Chondrocyte (in vitro differentiated cells): ENCODE measurements at regions not wholly inside any gene's neighbourhood (a gene's known extent, or its start where the extent isn't known, plus 50 kb on each side); places are given as distances from the start of the nearest gene placed in this dataset.

ENCODE experiments used
- DNase-seq: peaks from one replicate; pipeline ENCODE4 v3.0.0; 2021; ENCODE audit warnings: mixed read lengths, low spot score
- H3K27ac Mint-ChIP-seq: one replicate; pipeline ENCODE4 v1.8.0; 2021; ENCODE audit warnings: mild to moderate bottlenecking, moderate library complexity, mixed read lengths; ENCODE audit not compliant: unreplicated experiment
- H3K27me3 Mint-ChIP-seq: 2 replicates; pipeline ENCODE4 v1.8.0; 2021; ENCODE audit warnings: low read depth, mixed read lengths
- H3K36me3 Mint-ChIP-seq: 2 replicates; pipeline ENCODE4 v1.8.0; 2021; ENCODE audit warnings: low read depth, mixed read lengths
- H3K4me1 Mint-ChIP-seq: 2 replicates; pipeline ENCODE4 v1.8.0; 2021; ENCODE audit warnings: low read depth, mild to moderate bottlenecking, mixed read lengths
- H3K4me3 Mint-ChIP-seq: one replicate; pipeline ENCODE4 v1.8.0; 2021; ENCODE audit warnings: mild to moderate bottlenecking, moderate library complexity, mixed read lengths; ENCODE audit not compliant: unreplicated experiment
- H3K9me3 Mint-ChIP-seq: 2 replicates; pipeline ENCODE4 v1.8.0; 2021; ENCODE audit warnings: low read depth, mixed read lengths
- TF ChIP-seq, protein P1 (sequence below): fragments of 200-600 bp; sonication (generic); IDR thresholded peaks from 2 replicates; pipeline ENCODE4 v1.5.0; 2021; ENCODE audit warnings: antibody characterized with exemption, mild to moderate bottlenecking, moderate library complexity

DNA sequence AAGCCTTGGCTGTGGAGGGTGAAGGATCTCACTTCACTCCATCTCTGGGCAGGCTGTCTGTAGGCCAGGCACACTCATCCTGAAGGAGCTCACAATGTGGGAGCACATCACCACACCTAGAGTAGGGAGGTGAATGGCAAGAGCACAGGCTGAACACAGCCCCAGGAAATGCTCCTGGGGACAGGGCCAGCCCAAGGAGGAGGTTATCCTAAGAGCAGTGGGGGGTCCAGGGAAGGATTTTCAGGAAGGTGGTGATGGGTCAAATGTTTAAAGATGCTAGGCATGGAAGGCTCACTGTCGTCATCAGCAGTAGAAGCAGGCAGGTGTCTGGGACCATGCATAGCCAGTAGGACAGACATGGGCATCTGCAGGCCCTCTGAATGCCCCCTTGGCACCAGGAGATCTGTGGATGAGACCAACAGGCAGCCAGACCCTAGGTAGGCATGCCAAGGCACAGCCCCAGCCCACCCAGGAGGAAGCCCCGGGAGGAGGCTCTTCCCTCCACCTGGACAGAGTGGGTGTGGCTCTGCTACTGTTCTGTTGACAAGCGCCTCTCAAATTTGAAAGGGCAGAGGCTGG is 91.7 kb upstream of the RAB6C start:
- Mint-ChIP-seq H3K4me1 (peaks cover 6% of the 10 kb centered on the region), H3K36me3 (no peaks in the 10 kb centered on the region), H3K9me3 (no peaks in the 10 kb centered on the region), H3K27ac (no peak overlapping the region), H3K27me3 (peaks cover 12% of the 10 kb centered on the region), H3K4me3 (no peak overlapping the region)
- no peak for DNase-seq
- TF ChIP-seq, protein P1, sequence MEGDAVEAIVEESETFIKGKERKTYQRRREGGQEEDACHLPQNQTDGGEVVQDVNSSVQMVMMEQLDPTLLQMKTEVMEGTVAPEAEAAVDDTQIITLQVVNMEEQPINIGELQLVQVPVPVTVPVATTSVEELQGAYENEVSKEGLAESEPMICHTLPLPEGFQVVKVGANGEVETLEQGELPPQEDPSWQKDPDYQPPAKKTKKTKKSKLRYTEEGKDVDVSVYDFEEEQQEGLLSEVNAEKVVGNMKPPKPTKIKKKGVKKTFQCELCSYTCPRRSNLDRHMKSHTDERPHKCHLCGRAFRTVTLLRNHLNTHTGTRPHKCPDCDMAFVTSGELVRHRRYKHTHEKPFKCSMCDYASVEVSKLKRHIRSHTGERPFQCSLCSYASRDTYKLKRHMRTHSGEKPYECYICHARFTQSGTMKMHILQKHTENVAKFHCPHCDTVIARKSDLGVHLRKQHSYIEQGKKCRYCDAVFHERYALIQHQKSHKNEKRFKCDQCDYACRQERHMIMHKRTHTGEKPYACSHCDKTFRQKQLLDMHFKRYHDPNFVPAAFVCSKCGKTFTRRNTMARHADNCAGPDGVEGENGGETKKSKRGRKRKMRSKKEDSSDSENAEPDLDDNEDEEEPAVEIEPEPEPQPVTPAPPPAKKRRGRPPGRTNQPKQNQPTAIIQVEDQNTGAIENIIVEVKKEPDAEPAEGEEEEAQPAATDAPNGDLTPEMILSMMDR, result no peak

DNA sequence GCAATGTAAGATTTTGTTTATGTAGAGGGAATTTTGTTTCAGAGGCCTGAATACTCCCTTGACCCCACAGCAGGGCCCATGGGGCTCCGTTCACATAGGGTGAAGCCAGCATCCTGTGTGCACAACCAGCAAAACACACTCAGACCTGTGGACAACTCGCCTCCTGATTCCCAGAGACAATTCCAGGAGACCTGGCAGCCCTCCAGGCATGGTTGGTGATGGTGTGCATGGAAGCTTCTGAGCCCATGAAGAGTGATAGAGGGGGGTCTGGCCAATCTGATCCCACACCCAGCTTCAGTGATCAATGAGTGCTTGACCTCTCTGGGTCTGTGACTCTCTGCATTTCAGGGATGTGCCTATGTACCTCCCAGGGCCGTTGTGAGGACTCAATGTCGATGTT is 91.0 kb upstream of the RAB6C start:
- Mint-ChIP-seq H3K4me1 (peaks cover 6% of the 10 kb centered on the region), H3K36me3 (no peaks in the 10 kb centered on the region), H3K4me3 (no peak overlapping the region), H3K27ac (no peak overlapping the region), H3K9me3 (no peaks in the 10 kb centered on the region), H3K27me3 (peaks cover 13% of the 10 kb centered on the region)
- TF ChIP-seq, protein P1, result no peak
- no peak for DNase-seq

DNA sequence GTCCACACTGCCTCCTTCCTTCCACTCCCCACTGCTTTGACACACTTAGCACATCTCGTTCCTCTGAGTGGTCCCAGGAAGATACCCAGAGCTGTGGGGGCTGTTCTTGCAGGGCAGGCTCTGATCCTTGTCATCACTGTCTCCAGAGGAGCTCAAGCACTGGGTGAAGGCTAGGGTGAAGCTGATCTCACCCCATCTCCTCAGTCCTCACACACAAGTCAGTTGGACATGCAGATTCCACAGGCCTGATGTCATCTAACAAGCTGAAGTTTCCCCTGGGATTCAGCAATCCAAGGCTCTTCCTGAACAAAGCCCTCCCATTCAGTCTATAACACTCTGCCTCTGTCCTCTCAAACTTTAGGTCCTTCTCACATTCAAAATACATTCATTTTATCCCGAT is 90.6 kb upstream of the RAB6C start:
- H3K27me3 Mint-ChIP-seq, result peaks cover 14% of the 10 kb centered on the region
- H3K9me3 Mint-ChIP-seq, result no peaks in the 10 kb centered on the region
- no peak for DNase-seq
- no peaks in the 10 kb centered on the region for H3K36me3 Mint-ChIP-seq
- TF ChIP-seq, protein P1, result no peak
- H3K27ac Mint-ChIP-seq, result no peak overlapping the region
- no peak overlapping the region for H3K4me3 Mint-ChIP-seq
- peaks cover 6% of the 10 kb centered on the region for H3K4me1 Mint-ChIP-seq

DNA sequence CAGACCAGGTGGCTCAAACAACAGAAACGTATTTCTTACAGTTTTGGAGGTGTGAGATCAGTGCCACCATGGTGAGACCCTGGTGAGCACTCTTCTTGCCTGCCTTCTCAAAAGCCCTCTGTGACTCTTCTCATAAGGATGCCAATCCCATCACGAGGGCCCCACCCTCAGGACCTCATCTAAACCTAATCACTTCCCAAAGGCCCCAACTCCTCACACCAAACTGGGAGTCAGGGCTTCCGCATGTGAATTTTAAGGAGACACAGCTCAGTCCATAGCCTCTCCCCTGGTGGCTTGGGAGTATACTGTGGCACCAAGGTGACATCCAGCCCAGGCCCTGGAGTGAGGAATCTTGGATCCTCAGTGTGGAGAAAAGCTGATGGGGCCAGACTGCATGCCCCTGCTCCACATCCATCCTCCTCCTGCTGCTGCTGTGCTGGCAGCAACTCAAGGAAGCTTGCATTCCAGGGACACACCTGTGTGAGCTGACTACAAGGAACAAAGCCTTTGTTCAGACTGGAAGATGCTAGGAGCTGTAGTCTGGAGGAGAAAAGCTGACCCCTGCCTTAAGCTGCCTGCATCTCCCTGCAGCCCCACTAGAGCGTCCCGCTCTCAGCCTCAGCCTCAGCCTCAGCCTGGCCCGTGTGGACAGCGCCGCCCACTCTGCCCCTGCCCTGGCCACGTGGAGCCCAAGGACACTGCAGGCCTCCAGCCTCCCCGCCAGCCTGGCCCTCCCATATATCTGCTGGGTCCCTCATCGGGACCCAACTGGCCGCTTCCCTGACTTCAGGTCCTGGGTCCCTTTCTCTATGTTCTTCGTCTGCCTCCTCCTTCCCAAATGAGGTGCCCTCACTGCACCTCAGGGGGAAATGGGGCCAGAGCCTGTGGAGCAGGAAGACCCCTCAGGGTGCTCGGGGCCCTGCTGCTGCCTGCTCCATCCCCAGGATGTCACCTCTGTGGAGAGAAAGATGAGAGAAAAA is 87.8 kb upstream of the RAB6C start:
- DNase-seq, result no peak
- TF ChIP-seq, protein P1, result no peak
- H3K36me3 Mint-ChIP-seq, result no peaks in the 10 kb centered on the region
- no peak overlapping the region for H3K27ac Mint-ChIP-seq
- H3K27me3 Mint-ChIP-seq, result peaks cover 18% of the 10 kb centered on the region
- peaks cover 6% of the 10 kb centered on the region for H3K4me1 Mint-ChIP-seq
- H3K9me3 Mint-ChIP-seq, result no peaks in the 10 kb centered on the region
- no peak overlapping the region for H3K4me3 Mint-ChIP-seq

DNA sequence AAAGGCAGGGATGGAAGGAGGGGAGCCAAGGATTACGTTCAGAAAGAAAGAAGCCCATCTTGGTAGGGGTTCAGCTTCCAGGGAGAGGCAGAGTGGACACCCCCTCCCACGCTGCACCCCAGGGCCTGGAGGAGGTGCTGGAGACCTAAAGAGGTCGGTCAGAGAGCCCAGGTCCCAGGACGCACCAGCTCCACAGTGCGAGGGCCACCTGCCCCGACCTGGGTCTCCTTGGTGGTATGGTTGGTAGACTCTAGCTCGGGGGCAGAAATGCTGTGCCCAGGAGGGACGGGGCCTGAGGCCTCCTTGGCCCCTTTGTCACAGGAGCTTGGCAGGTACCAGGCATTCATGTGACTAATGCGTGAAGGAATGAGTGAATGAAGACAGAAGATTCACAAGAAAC is 87.1 kb upstream of the RAB6C start:
- peaks cover 6% of the 10 kb centered on the region for H3K4me1 Mint-ChIP-seq
- peaks cover 25% of the 10 kb centered on the region for H3K27me3 Mint-ChIP-seq
- no peak overlapping the region for H3K4me3 Mint-ChIP-seq
- DNase-seq, result no peak
- H3K9me3 Mint-ChIP-seq, result no peaks in the 10 kb centered on the region
- H3K36me3 Mint-ChIP-seq, result no peaks in the 10 kb centered on the region
- no peak overlapping the region for H3K27ac Mint-ChIP-seq
- TF ChIP-seq, protein P1, result no peak
